Caco-2 (cell line): ENCODE measurements at regions not wholly inside any gene's neighbourhood (a gene's known extent, or its start where the extent isn't known, plus 50 kb on each side); places are given as distances from the start of the nearest gene placed in this dataset.

Source experiments
- BruUV-seq: library from RNA; stranded (reverse); fragments of 400-500 nt; replicated peaks from 2 replicates; lab custom pipeline; 2021; lab: Mats Ljungman, UMichigan
- CTCF ChIA-PET: fragments of 300-600 bp; sonication (Branson Sonifier 250); formaldehyde crosslinking; loops from one replicate; lab custom pipeline; 2022; ENCODE audit warnings: antibody characterized with exemption; lab: Charles Lee
- POLR2A ChIA-PET: fragments of 300-600 bp; sonication (Branson Sonifier 250); formaldehyde crosslinking; loops from one replicate; lab custom pipeline; 2022; ENCODE audit warnings: antibody characterized with exemption; lab: Charles Lee
- DNase-seq, 2 experiments: peaks; one replicate each; pipeline versions ENCODE4 v3.0.0 to v3.0.0-alpha.2; 2020 to 2022
- H3K27me3 ChIP-seq: replicated peaks from 2 replicates; pipeline ENCODE4 v1.6.0; 2011; ENCODE audit warnings: low read length; ENCODE audit not compliant: control insufficient read depth, insufficient read depth
- H3K36me3 ChIP-seq: 2 replicates; pipeline ENCODE4 v1.5.1; 2011; ENCODE audit warnings: low read length; ENCODE audit not compliant: control insufficient read depth, insufficient read depth
- H3K4me1 ChIP-seq: fragments of 250-450 bp; sonication (Bioruptor Pico); 2 replicates; pipeline ENCODE4 v1.5.1; 2020; ENCODE audit warnings: mild to moderate bottlenecking
- H3K4me3 ChIP-seq: 2 replicates; pipeline ENCODE4 v1.5.1; 2011; ENCODE audit warnings: low read depth, mild to moderate bottlenecking, control low read depth, low read length
- H3K9me3 ChIP-seq: fragments of 250-450 bp; sonication (Bioruptor Pico); 2 replicates; pipeline ENCODE4 v1.5.1; 2020; ENCODE audit warnings: mild to moderate bottlenecking, moderate library complexity
- H3K27ac Mint-ChIP-seq: one replicate; pipeline ENCODE4 v1.8.0; 2022; ENCODE audit warnings: mixed read lengths; ENCODE audit not compliant: unreplicated experiment
- H3K27me3 Mint-ChIP-seq: one replicate; pipeline ENCODE4 v1.8.0; 2022; ENCODE audit warnings: mixed read lengths; ENCODE audit not compliant: insufficient read depth, unreplicated experiment
- H3K36me3 Mint-ChIP-seq: one replicate; pipeline ENCODE4 v1.8.0; 2022; ENCODE audit warnings: mild to moderate bottlenecking, mixed read lengths; ENCODE audit not compliant: insufficient read depth, unreplicated experiment
- H3K4me1 Mint-ChIP-seq: one replicate; pipeline ENCODE4 v1.8.0; 2022; ENCODE audit warnings: low read depth, mixed read lengths; ENCODE audit not compliant: unreplicated experiment
- H3K4me3 Mint-ChIP-seq: one replicate; pipeline ENCODE4 v1.8.0; 2022; ENCODE audit warnings: mild to moderate bottlenecking, moderate library complexity, mixed read lengths; ENCODE audit not compliant: unreplicated experiment
- H3K9me3 Mint-ChIP-seq: one replicate; pipeline ENCODE4 v1.8.0; 2022; ENCODE audit warnings: mixed read lengths; ENCODE audit not compliant: unreplicated experiment
- intact Hi-C: fragments of 100-400 bp; cut with micrococcal nuclease; formaldehyde crosslinking; loops from one replicate; pipeline ENCODE4 v1.10.0; 2022; ENCODE audit not compliant: unreplicated experiment
- TF ChIP-seq, protein P1 (sequence below), 2 experiments: fragments of 200-600 bp in 1 of 2; IDR thresholded peaks; 1 replicate in 1 of 2; 2 replicates in 1 of 2; pipeline versions ENCODE4 v1.5.1 to v1.8.0; 2011 to 2022; ENCODE audit warnings: antibody characterized with exemption in 1 of 2, control low read depth in 1 of 2, inconsistent platforms in 1 of 2, low read depth in 1 of 2, low read length in 1 of 2, mild to moderate bottlenecking in 1 of 2, moderate library complexity in 1 of 2; ENCODE audit not compliant: insufficient read depth in 1 of 2, severe bottlenecking in 1 of 2, unreplicated experiment in 1 of 2

GRCh38 chr19:29342721-29343120 is 129.8 kb upstream of the UQCRFS1 start:
- H3K4me3 ChIP-seq: no peak overlapping the region
- DNase-seq: no peak
- TF ChIP-seq, protein P1, sequence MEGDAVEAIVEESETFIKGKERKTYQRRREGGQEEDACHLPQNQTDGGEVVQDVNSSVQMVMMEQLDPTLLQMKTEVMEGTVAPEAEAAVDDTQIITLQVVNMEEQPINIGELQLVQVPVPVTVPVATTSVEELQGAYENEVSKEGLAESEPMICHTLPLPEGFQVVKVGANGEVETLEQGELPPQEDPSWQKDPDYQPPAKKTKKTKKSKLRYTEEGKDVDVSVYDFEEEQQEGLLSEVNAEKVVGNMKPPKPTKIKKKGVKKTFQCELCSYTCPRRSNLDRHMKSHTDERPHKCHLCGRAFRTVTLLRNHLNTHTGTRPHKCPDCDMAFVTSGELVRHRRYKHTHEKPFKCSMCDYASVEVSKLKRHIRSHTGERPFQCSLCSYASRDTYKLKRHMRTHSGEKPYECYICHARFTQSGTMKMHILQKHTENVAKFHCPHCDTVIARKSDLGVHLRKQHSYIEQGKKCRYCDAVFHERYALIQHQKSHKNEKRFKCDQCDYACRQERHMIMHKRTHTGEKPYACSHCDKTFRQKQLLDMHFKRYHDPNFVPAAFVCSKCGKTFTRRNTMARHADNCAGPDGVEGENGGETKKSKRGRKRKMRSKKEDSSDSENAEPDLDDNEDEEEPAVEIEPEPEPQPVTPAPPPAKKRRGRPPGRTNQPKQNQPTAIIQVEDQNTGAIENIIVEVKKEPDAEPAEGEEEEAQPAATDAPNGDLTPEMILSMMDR (IDR thresholded peaks at IDR 0.05; ENCODE audit: insufficient read depth in 1 of 2, low read depth in 1 of 2, low read length in 1 of 2, severe bottlenecking in 1 of 2, unreplicated experiment in 1 of 2): no peak
- H3K4me1 ChIP-seq: no peaks in the 10 kb centered on the region
- Mint-ChIP-seq H3K9me3 (peaks cover 44% of the 10 kb centered on the region), H3K4me1 (no peaks in the 10 kb centered on the region), H3K27ac (no peak overlapping the region), H3K36me3 (no peaks in the 10 kb centered on the region), H3K27me3 (no peaks in the 10 kb centered on the region), H3K4me3 (no peak overlapping the region)
- H3K36me3 ChIP-seq: no peaks in the 10 kb centered on the region
- POLR2A ChIA-PET: no interaction called here
- CTCF ChIA-PET: no interaction called here
- peaks cover 25% of the 10 kb centered on the region for H3K9me3 ChIP-seq
- intact Hi-C loops: no loop called here
- no peaks in the 10 kb centered on the region for H3K27me3 ChIP-seq
- no TSS peak for BruUV-seq

DNA sequence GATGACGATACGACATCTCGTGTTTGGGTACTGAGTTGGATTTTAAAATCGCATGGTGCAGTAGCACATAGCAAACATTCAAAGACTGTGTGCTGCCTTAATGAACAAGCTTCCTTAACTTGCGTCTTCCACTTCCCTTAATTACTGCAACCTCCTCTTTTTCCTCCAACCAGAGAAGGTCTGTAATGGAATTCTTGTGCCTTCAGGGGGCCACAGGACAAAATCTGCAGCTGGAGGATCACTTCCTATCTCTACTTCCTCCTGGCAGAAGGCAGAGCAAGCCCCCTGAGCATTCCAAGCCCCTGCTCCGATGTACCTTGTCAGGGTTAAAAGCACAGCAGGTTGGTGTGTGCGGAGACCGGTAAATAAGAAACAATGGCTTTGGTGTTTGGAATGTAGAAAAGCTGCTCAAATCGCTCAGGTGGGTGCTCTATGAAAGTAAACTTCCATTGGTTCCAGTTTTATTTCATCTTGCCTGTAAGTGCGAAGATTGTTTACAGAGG is 151.3 kb upstream of the UQCRFS1 start:
- TF ChIP-seq, protein P1 (IDR thresholded peaks at IDR 0.05; ENCODE audit: insufficient read depth in 1 of 2, low read depth in 1 of 2, low read length in 1 of 2, severe bottlenecking in 1 of 2, unreplicated experiment in 1 of 2): no peak
- H3K9me3 ChIP-seq: peaks cover 4% of the 10 kb centered on the region; the same call in 1 of the 2 replicates
- H3K27me3 ChIP-seq: no peaks in the 10 kb centered on the region
- H3K4me3 Mint-ChIP-seq: no peak overlapping the region
- intact Hi-C loops: no loop called here
- no peaks in the 10 kb centered on the region for H3K36me3 ChIP-seq
- ChIA-PET CTCF (no interaction called here), POLR2A (no interaction called here)
- H3K27me3 Mint-ChIP-seq: peaks cover 17% of the 10 kb centered on the region
- no peaks in the 10 kb centered on the region for H3K4me1 ChIP-seq
- no peaks in the 10 kb centered on the region for H3K36me3 Mint-ChIP-seq
- H3K4me3 ChIP-seq: no peak overlapping the region
- DNase-seq: no peak
- no peaks in the 10 kb centered on the region for H3K9me3 Mint-ChIP-seq
- BruUV-seq: no TSS peak
- no peak overlapping the region for H3K27ac Mint-ChIP-seq
- peaks cover 7% of the 10 kb centered on the region for H3K4me1 Mint-ChIP-seq

GRCh38 chr19:29364999-29365398 is 152.0 kb upstream of the UQCRFS1 start:
- peaks cover 7% of the 10 kb centered on the region for H3K4me1 Mint-ChIP-seq
- intact Hi-C loops: no loop called here
- POLR2A ChIA-PET: no interaction called here
- DNase-seq: no peak
- H3K9me3 Mint-ChIP-seq: no peaks in the 10 kb centered on the region
- H3K36me3 Mint-ChIP-seq: no peaks in the 10 kb centered on the region
- peaks cover 17% of the 10 kb centered on the region for H3K27me3 Mint-ChIP-seq
- TF ChIP-seq, protein P1 (IDR thresholded peaks at IDR 0.05; ENCODE audit: insufficient read depth in 1 of 2, low read depth in 1 of 2, low read length in 1 of 2, severe bottlenecking in 1 of 2, unreplicated experiment in 1 of 2): no peak
- Histone ChIP-seq H3K9me3 (peaks cover 4% of the 10 kb centered on the region; the same call in 1 of the 2 replicates), H3K4me3 (no peak overlapping the region), H3K4me1 (no peaks in the 10 kb centered on the region), H3K27me3 (no peaks in the 10 kb centered on the region), H3K36me3 (no peaks in the 10 kb centered on the region)
- no peak overlapping the region for H3K27ac Mint-ChIP-seq
- CTCF ChIA-PET: no interaction called here
- no peak overlapping the region for H3K4me3 Mint-ChIP-seq
- no TSS peak for BruUV-seq
